ENCODE measurements at regions not wholly inside any gene's neighbourhood (a gene's known extent, or its start where the extent isn't known, plus 50 kb on each side); places are given as distances from the start of the nearest gene placed in this dataset.
"Not testable (repeated sequence)": the region's sequence is repeated elsewhere in the genome, so short reads cannot be mapped to it uniquely, and the experiment has no call there.

DNA sequence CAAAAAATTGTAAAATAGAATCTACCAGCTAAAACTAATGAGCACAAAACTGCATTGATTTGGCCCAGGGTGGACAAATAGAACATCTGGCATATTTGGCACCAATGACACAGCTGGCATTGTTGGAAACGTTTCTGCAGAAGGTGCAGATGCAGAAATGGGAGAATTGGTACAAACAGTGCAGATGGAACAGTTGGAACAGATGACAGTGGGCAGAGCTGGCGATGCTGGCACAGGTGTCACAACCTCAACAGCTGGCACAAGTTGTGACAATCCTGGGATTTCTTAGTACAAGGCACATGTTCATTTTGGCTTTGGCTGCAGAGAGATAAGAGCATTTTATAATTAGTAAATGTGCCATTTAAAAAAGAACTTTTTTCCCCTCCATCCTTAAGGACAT is 91.1 kb upstream of the ZBTB18 start:
- Histone ChIP-seq H3K4me3 (no peak overlapping the region), H3K27ac (no peak overlapping the region), H3K9me3 (no peaks in the 10 kb centered on the region), H3K36me3 (no peaks in the 10 kb centered on the region), H3K27me3 (peaks cover 0 to 5% (median 0%) of the 10 kb centered on the region in 4 donors), H3K4me1 (no peaks in the 10 kb centered on the region)
- 45 to 49% methylated on average over 2 of the region's 2 CpGs for WGBS, 2 donors
- TF ChIP-seq POLR2A (IDR thresholded peaks at IDR 0.05) = no peak
- TF ChIP-seq, protein P1, sequence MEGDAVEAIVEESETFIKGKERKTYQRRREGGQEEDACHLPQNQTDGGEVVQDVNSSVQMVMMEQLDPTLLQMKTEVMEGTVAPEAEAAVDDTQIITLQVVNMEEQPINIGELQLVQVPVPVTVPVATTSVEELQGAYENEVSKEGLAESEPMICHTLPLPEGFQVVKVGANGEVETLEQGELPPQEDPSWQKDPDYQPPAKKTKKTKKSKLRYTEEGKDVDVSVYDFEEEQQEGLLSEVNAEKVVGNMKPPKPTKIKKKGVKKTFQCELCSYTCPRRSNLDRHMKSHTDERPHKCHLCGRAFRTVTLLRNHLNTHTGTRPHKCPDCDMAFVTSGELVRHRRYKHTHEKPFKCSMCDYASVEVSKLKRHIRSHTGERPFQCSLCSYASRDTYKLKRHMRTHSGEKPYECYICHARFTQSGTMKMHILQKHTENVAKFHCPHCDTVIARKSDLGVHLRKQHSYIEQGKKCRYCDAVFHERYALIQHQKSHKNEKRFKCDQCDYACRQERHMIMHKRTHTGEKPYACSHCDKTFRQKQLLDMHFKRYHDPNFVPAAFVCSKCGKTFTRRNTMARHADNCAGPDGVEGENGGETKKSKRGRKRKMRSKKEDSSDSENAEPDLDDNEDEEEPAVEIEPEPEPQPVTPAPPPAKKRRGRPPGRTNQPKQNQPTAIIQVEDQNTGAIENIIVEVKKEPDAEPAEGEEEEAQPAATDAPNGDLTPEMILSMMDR (IDR thresholded peaks at IDR 0.05) = no peak
- DNase-seq = no peak
- intact Hi-C loops (cut with DNase I) = no loop called here

DNA sequence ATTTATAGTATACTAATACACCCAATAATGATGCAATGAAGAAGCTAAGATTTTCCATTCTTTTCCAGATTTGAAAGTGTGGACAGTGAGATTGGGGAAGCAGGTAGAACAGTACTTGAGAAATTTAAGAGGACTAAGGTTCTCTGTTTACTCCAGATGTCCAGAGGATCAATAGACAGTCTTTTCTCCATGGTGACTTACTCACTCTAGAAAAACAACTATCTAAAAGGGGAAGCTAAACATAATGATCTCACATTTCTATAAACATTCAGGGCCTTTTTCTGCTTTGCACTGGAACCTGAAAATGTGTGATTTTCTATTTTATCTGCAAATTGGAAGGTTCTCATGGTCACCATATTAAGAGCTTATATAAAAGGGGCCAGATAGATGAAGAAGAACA is 93.9 kb upstream of the ZBTB18 start:
- intact Hi-C loops (cut with DNase I) = no loop called here
- no peak for DNase-seq
- Histone ChIP-seq H3K9me3 (no peaks in the 10 kb centered on the region), H3K4me1 (no peaks in the 10 kb centered on the region), H3K36me3 (no peaks in the 10 kb centered on the region), H3K27me3 (peaks cover 0 to 5% (median 0%) of the 10 kb centered on the region in 4 donors), H3K4me3 (no peak overlapping the region), H3K27ac (no peak overlapping the region)
- TF ChIP-seq, protein P1 (IDR thresholded peaks at IDR 0.05) = no peak
- no peak for TF ChIP-seq POLR2A (IDR thresholded peaks at IDR 0.05)

DNA sequence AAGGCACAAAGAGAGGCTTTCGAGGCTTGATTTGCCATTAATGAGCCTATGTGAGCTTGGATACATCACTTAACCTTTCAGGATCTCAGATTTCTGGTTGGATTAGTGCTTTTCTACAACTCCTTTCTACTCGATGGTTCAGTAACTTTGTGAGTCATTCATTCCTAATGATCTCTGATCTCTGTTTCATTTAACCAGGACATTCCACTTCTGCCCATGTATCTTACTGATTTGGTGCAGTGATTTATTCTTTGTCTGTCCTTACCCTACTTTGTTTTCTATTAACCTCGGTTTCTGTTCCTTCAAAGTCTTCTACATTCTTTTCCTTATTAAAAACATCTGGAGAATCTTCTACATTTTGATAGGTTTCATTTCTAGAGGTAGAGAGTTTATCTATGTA is 94.6 kb upstream of the ZBTB18 start:
- TF ChIP-seq, protein P1 (IDR thresholded peaks at IDR 0.05) = no peak
- no peak for TF ChIP-seq POLR2A (IDR thresholded peaks at IDR 0.05)
- 55 to 57% methylated on average over 3 of the region's 3 CpGs for WGBS, 2 donors
- no peak overlapping the region for H3K27ac ChIP-seq
- intact Hi-C loops (cut with DNase I) = no loop called here
- peaks cover 0 to 5% (median 0%) of the 10 kb centered on the region in 4 donors for H3K27me3 ChIP-seq
- no peaks in the 10 kb centered on the region for H3K9me3 ChIP-seq
- H3K4me3 ChIP-seq = no peak overlapping the region
- H3K36me3 ChIP-seq = no peaks in the 10 kb centered on the region
- H3K4me1 ChIP-seq = no peaks in the 10 kb centered on the region
- no peak for DNase-seq

DNA sequence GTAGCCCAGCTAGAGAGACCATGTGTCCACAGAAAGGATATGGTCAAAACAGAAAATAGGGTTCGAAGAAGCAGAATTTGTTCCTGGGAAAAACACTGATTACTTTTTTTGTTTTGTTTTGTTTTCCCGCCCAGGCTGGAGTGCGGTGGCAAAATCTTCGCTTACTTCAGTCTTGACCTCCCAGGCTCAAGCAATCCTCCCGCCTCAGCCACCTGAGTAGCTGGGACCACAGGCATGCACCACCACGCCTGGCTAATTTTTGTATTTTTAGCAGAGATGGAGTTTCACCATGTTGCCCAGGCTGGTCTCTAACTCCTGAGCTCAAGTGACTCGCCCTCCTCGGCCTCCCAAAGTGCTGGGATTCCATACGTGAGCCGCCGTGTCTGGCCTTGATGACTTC is 99.9 kb upstream of the ZBTB18 start:
- 84 to 89% methylated on average over 11 of the region's 11 CpGs for WGBS, 2 donors
- intact Hi-C loops (cut with DNase I); H3K4me1 ChIP-seq: not testable (repeated sequence)

DNA sequence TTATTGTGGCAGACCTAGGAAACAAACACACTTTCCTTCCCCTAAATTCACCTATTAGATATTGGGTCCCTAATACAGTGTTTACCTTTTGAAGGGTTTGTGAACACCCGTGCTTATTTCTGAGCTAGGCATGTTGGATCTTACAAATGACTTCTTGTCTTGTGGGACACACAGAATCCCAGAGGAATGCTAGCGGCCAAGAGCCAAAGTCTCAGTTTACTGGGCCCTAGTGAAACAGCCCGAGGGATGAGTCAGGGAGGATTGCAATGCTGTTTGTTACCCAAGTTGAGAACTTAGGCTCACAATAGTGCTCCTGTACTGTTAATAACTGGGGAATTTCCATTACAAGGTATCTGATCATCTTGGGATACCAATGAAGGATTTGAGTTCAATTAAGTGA is 100.1 kb upstream of the AKT3 start:
- H3K27me3 ChIP-seq = no peaks in the 10 kb centered on the region
- TF ChIP-seq, protein P1 (IDR thresholded peaks at IDR 0.05) = no peak
- no peak for TF ChIP-seq POLR2A (IDR thresholded peaks at IDR 0.05)
- H3K4me3 ChIP-seq = no peak overlapping the region
- H3K9me3 ChIP-seq = no peaks in the 10 kb centered on the region
- no peaks in the 10 kb centered on the region for H3K36me3 ChIP-seq
- no peak overlapping the region for H3K27ac ChIP-seq
- intact Hi-C loops (cut with DNase I) = no loop called here
- WGBS, 2 donors = 43 to 54% methylated on average over 3 of the region's 3 CpGs
- H3K4me1 ChIP-seq = no peaks in the 10 kb centered on the region
- no peak for DNase-seq

More for the DNA sequence above, 99.9 kb upstream of the ZBTB18 start:
- not testable (repeated sequence) for DNase-seq, H3K4me3 ChIP-seq, H3K9me3 ChIP-seq, H3K36me3 ChIP-seq, H3K27me3 ChIP-seq, H3K27ac ChIP-seq

DNA sequence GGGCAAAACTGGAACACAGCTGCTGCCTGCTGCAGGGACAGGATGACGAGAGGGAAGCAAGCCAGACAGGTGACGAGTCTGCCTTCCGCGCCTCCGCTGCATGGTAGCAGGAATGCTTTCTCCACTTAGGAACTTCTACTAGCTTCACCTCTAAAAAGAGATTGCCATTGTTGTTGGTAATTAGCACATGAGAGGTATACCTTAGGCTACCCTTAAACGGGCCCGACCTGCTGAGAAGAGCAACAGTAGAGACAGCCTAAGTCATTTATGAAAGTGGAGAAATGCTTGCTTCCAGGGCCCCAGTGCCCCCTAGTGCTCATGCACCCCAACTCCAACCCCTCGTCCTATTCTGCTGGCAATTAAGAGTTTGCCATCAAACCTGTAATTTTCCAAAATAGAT is 96.9 kb upstream of the AKT3 start:
- no peak overlapping the region for H3K4me3 ChIP-seq
- H3K36me3 ChIP-seq = no peaks in the 10 kb centered on the region
- TF ChIP-seq, protein P1 (IDR thresholded peaks at IDR 0.05) = peak in 1 of 6 experiments; percentile 17
- no peak for TF ChIP-seq POLR2A (IDR thresholded peaks at IDR 0.05)
- WGBS, 2 donors = 67 to 80% methylated on average over 8 of the region's 8 CpGs
- DNase-seq = no peak
- intact Hi-C loops (cut with DNase I) = no loop called here
- H3K27ac ChIP-seq = no peak overlapping the region
- H3K4me1 ChIP-seq = peaks cover 0 to 6% (median 0%) of the 10 kb centered on the region in 3 donors
- peaks cover 0 to under 1% (median 0%) of the 10 kb centered on the region in 4 donors for H3K27me3 ChIP-seq
- H3K9me3 ChIP-seq = no peaks in the 10 kb centered on the region

Measured in esophagus squamous epithelium (tissue), 5 donors.